ENCODE measurements at regions not wholly inside any gene's neighbourhood (a gene's known extent, or its start where the extent isn't known, plus 50 kb on each side); places are given as distances from the start of the nearest gene placed in this dataset.
"Not testable (repeated sequence)": the region's sequence is repeated elsewhere in the genome, so short reads cannot be mapped to it uniquely, and the experiment has no call there.

- intact Hi-C loops (cut with DNase I): no loop called here
- TF ChIP-seq POLR2A (IDR thresholded peaks at IDR 0.05) (no peak), CTCF (IDR thresholded peaks at IDR 0.05) (no peak)
- ATAC-seq: no peak
- no peak overlapping the region for H3K27ac ChIP-seq
- H3K27me3 ChIP-seq: no peaks in the 10 kb centered on the region
- H3K36me3 ChIP-seq: no peaks in the 10 kb centered on the region
- no peak overlapping the region for H3K4me3 ChIP-seq
- 71% methylated on average over 1 of the region's 1 CpG for WGBS (ENCODE audit: insufficient coverage, low coverage, low lambda C conversion rate, missing lambda C conversion rate)
- H3K9me3 ChIP-seq: no peaks in the 10 kb centered on the region
- DNase-seq: no peak
- peaks cover 0 to 21% (median 5%) of the 10 kb centered on the region in 4 donors for H3K4me1 ChIP-seq
Observed at GRCh38 chr18:62464266-62464665, 58.6 kb upstream of the ZCCHC2 start.

- H3K36me3 ChIP-seq; H3K27me3 ChIP-seq; H3K27ac ChIP-seq; H3K4me1 ChIP-seq; ATAC-seq; H3K4me3 ChIP-seq; intact Hi-C loops (cut with DNase I); DNase-seq; H3K9me3 ChIP-seq: not testable (repeated sequence)
- WGBS (ENCODE audit: insufficient coverage, low coverage, low lambda C conversion rate, missing lambda C conversion rate): 88% methylated on average over 5 of the region's 5 CpGs
Observed at GRCh38 chr18:62469131-62469530, 53.7 kb upstream of the ZCCHC2 start.
